PFSK-1 (cell line): ENCODE measurements at regions not wholly inside any gene's neighbourhood (a gene's known extent, or its start where the extent isn't known, plus 50 kb on each side); places are given as distances from the start of the nearest gene placed in this dataset.

Source experiments
- FOXP2 ChIP-seq: optimal IDR thresholded peaks from 2 replicates; pipeline ENCODE3; 2011; ENCODE audit warnings: borderline replicate concordance, control low read depth, inconsistent platforms; ENCODE audit not compliant: insufficient read depth; ENCODE audit errors: extremely low read length, extremely low read depth
- POLR2AphosphoS5 ChIP-seq: IDR thresholded peaks from 2 replicates; pipeline ENCODE4 v1.6.1; 2012; ENCODE audit warnings: low read depth, mild to moderate bottlenecking, control low read depth, low read length, moderate library complexity
- SIN3A ChIP-seq: IDR thresholded peaks from 2 replicates; pipeline ENCODE4 v1.6.1; 2012; ENCODE audit warnings: mild to moderate bottlenecking, low read length, moderate library complexity, borderline replicate concordance; ENCODE audit not compliant: insufficient read depth
- TAF1 ChIP-seq: IDR thresholded peaks from 2 replicates; pipeline ENCODE4 v1.6.1; 2012; ENCODE audit warnings: low read length, control low read depth, borderline replicate concordance; ENCODE audit not compliant: insufficient read depth
- TF ChIP-seq, protein P1 (sequence below), 2 experiments: IDR thresholded peaks; 2 replicates each; pipeline versions ENCODE4 v1.6.1 to v1.8.0; 2011 to 2012; ENCODE audit warnings: low read depth in 2 of 2, low read length in 2 of 2, control low read depth in 1 of 2, inconsistent platforms in 1 of 2, mild to moderate bottlenecking in 1 of 2, moderate library complexity in 1 of 2; ENCODE audit not compliant: insufficient read depth in 1 of 2

DNA sequence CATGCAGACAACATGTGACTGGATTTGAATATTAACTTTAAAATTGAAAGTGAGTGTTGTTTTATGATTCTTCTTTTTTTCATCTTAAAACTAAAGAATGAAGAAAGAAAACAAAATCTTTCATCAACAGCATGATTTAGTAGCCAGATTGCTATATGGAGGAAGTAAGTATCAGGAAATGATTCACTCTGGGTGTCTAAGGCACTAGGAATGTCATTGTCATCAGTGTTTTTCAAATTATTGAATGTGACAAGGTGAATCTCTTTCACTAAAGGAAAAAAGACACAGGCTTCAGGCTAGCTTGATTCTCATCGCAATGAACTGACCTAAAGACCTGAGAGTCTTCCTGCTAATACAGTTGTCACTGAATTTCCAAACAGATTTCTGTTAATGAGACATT is 430.1 kb downstream of the FBXO15 start:
- TF ChIP-seq POLR2AphosphoS5: no peak
- TF ChIP-seq, protein P1, sequence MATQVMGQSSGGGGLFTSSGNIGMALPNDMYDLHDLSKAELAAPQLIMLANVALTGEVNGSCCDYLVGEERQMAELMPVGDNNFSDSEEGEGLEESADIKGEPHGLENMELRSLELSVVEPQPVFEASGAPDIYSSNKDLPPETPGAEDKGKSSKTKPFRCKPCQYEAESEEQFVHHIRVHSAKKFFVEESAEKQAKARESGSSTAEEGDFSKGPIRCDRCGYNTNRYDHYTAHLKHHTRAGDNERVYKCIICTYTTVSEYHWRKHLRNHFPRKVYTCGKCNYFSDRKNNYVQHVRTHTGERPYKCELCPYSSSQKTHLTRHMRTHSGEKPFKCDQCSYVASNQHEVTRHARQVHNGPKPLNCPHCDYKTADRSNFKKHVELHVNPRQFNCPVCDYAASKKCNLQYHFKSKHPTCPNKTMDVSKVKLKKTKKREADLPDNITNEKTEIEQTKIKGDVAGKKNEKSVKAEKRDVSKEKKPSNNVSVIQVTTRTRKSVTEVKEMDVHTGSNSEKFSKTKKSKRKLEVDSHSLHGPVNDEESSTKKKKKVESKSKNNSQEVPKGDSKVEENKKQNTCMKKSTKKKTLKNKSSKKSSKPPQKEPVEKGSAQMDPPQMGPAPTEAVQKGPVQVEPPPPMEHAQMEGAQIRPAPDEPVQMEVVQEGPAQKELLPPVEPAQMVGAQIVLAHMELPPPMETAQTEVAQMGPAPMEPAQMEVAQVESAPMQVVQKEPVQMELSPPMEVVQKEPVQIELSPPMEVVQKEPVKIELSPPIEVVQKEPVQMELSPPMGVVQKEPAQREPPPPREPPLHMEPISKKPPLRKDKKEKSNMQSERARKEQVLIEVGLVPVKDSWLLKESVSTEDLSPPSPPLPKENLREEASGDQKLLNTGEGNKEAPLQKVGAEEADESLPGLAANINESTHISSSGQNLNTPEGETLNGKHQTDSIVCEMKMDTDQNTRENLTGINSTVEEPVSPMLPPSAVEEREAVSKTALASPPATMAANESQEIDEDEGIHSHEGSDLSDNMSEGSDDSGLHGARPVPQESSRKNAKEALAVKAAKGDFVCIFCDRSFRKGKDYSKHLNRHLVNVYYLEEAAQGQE (IDR thresholded peaks at IDR 0.05; ENCODE audit: insufficient read depth in 1 of 2, low read depth in 2 of 2, low read length in 2 of 2): no peak
- no peak for TF ChIP-seq FOXP2
- no peak for TF ChIP-seq SIN3A
- no peak for TF ChIP-seq TAF1

DNA sequence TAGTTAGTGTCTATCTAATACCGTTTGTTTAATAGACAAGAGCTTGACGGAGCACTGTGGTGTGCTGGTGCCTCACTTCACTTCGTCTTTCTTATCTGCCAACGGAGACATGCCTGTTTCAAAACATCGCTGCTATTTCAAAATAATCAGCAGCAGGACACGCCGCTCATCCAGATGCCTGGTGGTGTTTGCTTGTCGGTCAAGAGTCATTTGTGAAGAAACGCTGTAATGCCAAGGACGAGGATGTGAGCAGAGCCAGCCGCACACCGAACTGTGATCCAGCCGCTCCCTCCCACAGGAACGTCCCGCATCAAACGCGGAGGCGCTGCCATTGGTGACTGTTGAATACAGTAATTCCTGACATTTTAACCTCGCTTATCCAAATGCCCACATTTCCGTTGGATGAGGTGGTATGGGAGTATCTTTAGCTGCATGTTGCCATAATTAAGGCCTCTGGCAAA is 432.4 kb downstream of the FBXO15 start:
- TF ChIP-seq TAF1: no peak
- TF ChIP-seq SIN3A: no peak
- TF ChIP-seq POLR2AphosphoS5: no peak
- no peak for TF ChIP-seq FOXP2
- TF ChIP-seq, protein P1 (IDR thresholded peaks at IDR 0.05; ENCODE audit: insufficient read depth in 1 of 2, low read depth in 2 of 2, low read length in 2 of 2): no peak

DNA sequence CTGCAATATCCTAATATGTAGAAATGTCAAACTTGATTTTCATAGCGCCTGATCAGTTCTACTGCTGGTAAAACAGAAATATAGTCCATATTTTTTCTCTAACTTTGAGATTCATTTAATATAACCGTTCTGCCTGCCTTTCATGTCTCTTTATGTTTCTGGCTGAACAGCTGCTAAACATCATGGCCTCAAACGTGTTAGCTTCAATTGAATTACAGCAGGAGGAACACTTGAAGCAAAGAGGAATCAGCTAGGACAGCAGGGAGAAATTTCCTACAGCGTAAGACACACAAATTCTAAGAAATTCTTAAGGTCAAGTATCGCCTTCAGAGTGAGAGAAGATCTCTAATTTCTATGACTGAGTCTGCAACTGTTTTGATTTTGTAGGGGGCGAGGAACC is 433.2 kb downstream of the FBXO15 start:
- no peak for TF ChIP-seq POLR2AphosphoS5
- TF ChIP-seq TAF1: no peak
- no peak for TF ChIP-seq FOXP2
- TF ChIP-seq, protein P1 (IDR thresholded peaks at IDR 0.05; ENCODE audit: insufficient read depth in 1 of 2, low read depth in 2 of 2, low read length in 2 of 2): no peak
- no peak for TF ChIP-seq SIN3A

DNA sequence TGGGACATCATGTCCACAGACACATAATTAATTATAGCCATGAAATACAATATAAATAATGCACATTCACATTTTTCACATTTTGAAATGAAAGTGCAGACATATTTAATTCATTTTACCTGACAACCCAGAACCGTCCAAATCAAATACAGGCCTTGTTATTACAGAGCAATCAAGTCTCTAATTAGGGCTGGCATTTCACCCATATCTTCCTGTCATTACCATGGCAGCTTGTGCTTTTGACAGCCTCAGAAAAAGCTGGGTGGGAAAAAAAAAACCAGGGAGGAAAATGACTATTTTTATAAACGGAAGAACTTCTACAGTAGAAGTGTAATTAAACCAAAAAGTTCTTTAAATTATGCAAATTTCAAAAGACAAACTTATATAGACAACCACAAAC is 436.4 kb downstream of the FBXO15 start:
- TF ChIP-seq TAF1 (no peak), FOXP2 (no peak), POLR2AphosphoS5 (no peak), SIN3A (no peak)
- TF ChIP-seq, protein P1 (IDR thresholded peaks at IDR 0.05; ENCODE audit: insufficient read depth in 1 of 2, low read depth in 2 of 2, low read length in 2 of 2): no peak

DNA sequence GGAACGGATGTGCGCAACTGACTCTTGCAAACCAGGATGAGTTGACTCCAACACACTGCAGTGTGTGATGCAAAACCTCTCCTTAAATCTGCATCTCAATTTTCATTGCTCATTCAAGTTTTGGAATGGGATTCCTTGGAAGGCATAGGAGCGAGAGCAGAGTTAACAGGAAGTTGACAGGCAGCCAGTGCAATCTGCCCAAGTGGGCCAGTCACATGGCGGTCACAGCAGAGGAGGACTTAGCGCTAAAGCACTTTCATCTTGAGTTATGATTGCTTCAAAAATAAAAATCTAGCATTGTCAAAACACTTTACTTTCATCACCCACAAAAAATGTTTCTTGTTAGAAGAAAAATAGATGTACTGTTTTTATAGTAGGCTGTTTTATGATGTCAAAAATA is 439.0 kb downstream of the FBXO15 start:
- no peak for TF ChIP-seq SIN3A
- TF ChIP-seq, protein P1 (IDR thresholded peaks at IDR 0.05; ENCODE audit: insufficient read depth in 1 of 2, low read depth in 2 of 2, low read length in 2 of 2): no peak
- no peak for TF ChIP-seq TAF1
- no peak for TF ChIP-seq POLR2AphosphoS5
- no peak for TF ChIP-seq FOXP2
